PC-3 (cell line): ENCODE measurements at regions not wholly inside any gene's neighbourhood (a gene's known extent, or its start where the extent isn't known, plus 50 kb on each side); places are given as distances from the start of the nearest gene placed in this dataset.

Source experiments
- EZH2 ChIP-seq: fragments of 300-600 bp; sonication (generic); IDR thresholded peaks from one replicate; pipeline ENCODE4 v1.6.1; 2017; ENCODE audit warnings: antibody characterized with exemption, mild to moderate bottlenecking, low read length; ENCODE audit not compliant: unreplicated experiment
- TF ChIP-seq, protein P1 (sequence below): fragments of 300-600 bp; sonication (generic); conservative IDR thresholded peaks from 2 replicates; pipeline ENCODE4 v1.5.1; 2017; ENCODE audit warnings: antibody characterized with exemption, low read depth, mild to moderate bottlenecking, low read length

GRCh38 chr4:108546728-108547127, 73.6 kb upstream of the RPL34 start:
- TF ChIP-seq, protein P1, sequence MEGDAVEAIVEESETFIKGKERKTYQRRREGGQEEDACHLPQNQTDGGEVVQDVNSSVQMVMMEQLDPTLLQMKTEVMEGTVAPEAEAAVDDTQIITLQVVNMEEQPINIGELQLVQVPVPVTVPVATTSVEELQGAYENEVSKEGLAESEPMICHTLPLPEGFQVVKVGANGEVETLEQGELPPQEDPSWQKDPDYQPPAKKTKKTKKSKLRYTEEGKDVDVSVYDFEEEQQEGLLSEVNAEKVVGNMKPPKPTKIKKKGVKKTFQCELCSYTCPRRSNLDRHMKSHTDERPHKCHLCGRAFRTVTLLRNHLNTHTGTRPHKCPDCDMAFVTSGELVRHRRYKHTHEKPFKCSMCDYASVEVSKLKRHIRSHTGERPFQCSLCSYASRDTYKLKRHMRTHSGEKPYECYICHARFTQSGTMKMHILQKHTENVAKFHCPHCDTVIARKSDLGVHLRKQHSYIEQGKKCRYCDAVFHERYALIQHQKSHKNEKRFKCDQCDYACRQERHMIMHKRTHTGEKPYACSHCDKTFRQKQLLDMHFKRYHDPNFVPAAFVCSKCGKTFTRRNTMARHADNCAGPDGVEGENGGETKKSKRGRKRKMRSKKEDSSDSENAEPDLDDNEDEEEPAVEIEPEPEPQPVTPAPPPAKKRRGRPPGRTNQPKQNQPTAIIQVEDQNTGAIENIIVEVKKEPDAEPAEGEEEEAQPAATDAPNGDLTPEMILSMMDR: no peak
- no peak for TF ChIP-seq EZH2
